ENCODE measurements at regions not wholly inside any gene's neighbourhood (a gene's known extent, or its start where the extent isn't known, plus 50 kb on each side); places are given as distances from the start of the nearest gene placed in this dataset.
"Not testable (repeated sequence)": the region's sequence is repeated elsewhere in the genome, so short reads cannot be mapped to it uniquely, and the experiment has no call there.

DNA sequence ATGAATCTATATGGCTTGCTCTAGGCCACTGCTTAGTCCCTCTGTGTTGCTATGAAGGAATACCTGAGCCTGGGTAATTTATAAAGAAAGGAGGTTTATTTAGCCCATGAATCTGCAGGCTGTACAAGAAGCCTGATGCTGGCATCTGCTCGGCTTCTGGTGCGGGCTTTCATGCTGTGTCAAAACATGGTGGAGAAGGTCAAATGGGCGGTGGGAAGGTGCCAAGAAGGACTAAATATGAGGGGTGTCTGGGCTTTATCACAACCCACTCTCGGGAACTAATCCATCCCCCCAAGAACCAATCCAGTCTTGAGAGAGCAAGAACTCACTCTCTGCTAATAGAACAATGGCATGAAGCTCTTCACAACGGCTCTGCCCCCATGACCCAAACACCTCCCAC, 481.6 kb downstream of the EIPR1 start:
- no peak for DNase-seq (ENCODE audit: low spot score)

DNA sequence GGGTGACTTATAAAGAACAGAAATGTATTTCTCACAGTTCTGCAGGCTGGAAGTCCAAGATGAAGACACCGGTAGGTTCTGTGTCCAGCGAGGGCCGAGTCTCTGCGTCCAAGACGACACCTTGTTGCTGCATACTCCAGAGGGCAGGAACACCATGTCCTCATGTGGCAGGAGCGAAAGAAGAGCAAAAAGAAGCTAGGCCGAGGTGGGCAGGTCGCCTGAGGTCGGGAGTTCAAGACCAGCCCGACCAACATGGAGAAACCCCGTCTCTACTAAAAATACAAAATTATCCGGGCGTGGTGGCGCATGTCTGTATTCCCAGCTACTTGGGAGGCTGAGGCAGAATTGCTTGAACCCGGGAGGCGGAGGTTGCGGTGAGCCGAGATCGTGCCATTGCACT, 483.6 kb downstream of the EIPR1 start:
- not testable (repeated sequence) for DNase-seq (ENCODE audit: low spot score)

DNA sequence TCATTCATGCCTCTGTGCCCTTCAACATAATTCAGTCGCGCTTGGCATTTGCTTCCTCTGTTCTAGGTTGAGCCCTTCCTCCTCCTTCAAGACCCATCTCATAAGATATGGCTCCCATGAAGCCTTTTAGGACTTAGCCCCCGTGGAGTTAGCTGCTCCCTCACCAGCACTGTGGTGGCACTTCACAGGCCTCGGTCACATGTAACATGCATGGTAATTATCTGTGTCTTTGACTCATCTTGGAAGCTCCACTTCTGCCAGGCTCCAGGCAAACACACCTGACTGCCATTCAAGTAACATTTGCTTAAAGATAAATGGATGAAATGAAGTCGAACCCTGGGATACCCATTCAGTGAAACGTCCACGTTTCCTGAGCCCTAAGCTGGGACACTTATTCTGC, 484.7 kb downstream of the EIPR1 start:
- DNase-seq (ENCODE audit: low spot score): no peak

DNA sequence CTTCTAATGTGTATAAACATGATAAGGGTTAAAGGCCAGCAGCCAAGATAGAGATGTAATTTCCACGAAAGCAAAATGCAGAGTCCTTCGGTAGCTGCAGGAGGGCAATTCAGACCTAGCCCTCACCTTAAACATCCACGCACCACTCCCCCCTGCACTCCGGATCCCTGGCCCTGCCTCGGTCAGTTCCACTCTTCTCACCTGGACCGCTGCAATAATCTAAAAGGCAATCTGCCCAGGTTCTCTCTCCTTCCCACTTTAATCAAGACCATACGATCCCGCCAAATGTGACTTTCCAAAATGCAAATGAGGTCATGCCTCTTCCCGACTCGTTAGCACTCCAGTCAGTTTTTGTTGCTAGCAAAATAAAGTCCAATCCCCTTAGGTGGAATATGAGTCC, 485.2 kb downstream of the EIPR1 start:
- DNase-seq (ENCODE audit: low spot score): no peak

DNA sequence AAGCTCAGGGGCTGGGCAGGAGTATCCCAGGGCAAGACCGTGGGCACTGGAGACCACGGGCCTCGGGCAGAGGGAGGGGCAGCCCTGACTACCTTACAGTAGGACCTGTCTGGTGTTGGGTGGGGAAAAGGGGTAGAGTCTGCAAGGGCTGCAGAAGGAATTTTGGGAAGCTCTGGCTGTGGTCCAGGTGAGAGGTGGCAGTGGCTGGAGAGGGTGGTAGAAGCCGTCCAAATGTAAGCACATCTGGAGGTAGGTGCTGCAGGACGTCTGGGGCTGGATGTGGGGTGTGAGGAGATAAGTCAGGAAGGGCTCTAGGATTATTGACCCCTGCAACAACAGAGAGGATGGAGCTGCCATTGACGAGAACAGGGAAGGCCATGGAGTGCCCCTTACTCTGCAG, 486.7 kb downstream of the EIPR1 start:
- no peak for DNase-seq (ENCODE audit: low spot score)

DNA sequence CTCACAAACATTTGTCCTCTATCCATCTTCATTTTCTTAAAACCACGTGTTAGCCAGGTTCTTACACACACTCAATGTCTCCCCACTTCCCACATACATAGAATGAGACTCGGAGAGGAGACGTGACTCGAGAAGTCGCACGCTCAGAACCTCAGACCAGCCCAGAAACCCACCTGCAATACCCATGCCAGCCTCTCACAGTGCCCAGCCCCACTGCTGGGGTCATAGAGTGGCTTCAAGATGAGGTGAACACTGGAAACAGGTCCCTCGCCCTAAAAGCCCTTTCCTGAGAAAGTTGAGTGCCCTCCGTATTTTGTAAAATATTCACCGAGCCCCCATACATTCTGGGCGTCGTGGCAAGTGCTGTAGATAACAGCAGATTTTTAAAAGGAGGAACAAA, 487.4 kb downstream of the EIPR1 start:
- DNase-seq (ENCODE audit: low spot score): no peak

DNA sequence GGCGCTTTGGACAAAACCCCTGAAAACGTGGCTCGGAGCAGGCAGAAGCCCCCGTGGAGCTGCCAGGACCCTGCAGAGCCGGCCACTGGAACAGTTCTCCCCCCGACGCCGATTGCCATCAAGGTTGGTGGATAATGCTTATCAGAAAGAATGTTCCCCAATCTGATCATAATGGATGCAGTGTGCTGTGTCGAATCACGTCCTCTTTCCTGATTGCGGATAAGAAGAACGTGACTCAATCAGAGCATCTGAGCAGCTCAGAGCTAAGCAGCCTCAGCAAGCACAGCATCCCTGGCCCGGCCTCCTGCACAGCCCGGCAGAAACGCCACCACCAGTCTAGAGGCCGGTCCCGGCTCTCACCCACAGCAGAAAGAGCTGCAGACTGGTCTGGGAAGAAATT, 488.0 kb downstream of the EIPR1 start:
- DNase-seq (ENCODE audit: low spot score): no peak

DNA sequence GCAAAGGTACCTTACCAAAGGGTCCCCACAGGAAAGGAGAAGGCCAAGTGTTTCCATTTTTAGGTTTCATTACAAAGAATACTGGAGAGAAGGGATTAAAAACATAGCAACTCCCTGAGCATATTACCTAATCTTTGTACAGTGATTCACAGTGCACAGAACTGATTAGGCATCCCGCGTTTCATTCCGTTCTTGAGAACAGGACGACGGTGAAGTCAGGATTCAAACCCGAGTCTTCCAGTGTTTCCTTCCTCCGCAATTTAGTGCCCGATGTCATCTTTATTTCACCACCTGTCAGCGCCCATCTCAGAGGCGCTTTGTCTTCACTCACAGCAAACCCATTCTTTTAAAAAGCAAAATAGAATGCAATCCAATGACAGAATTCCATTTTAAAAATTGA, 488.5 kb downstream of the EIPR1 start:
- no peak for DNase-seq (ENCODE audit: low spot score)

DNA sequence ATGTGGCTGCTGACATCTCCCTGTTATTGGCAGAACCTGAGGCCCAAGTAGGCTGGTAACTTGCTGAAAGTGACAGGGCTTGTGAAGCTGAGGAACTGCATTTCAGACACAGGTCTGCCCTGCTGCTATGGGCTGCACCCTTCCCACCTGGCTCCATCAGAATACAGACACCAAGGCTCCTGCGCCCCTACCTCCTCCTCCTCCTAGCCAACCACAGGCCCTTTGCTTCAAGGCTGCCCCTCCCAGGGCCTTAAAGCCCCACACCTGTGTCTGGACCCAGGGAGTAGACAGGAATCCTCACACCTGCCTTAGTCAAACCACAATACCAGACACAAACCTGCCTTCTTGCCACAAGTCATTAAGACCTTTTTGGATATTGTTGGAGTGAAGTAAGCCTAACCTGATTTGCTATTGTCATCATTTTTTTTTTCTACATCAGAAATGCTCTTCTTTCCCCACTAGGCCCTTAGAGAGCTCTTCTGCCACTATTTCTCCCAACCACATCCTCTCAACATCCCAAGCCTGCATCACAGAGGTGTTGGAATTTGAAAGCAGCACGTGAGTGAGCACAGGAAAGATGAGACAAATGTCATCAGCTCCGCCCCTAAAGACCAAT, 489.7 kb downstream of the EIPR1 start:
- DNase-seq (ENCODE audit: low spot score): no peak

DNA sequence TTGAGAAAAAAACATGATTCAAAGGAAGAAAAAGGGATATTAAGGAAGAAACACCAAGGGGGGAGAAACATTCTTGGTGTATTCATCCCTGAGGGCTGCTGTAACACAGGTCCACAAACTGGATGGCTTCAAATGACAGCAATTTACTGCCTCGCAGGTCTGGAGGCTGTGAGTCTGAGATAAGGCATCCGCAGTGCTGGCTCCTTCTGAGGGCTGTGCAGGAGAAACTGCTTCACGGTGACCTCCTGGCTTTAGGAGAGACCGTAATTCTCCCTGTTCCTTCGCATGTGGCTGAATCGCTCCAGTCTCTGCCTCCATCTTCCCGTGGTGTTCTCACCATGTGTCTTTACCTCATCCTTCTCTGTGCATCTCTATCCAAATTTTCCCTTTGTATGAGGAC, 490.7 kb downstream of the EIPR1 start:
- no peak for DNase-seq (ENCODE audit: low spot score)

DNA sequence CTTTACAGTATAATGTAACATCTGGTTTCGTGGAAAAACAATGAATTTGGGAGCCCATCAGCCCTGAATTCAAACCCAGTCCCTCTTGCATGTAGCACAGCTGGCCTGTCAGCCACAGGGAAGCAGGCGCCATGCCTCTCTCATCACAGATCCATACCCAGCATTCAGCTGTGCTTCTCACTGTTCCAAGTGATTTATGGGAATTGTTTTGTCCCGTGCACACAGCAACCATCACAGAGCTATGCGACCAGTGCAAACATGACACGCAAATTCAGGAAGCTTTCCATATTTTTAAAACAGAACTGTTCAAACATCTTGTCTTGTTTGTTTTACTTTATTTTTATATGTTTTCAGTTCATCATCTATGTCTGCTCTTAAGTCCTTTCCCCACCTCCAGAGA, 496.1 kb downstream of the EIPR1 start:
- no peak for DNase-seq (ENCODE audit: low spot score)

DNA sequence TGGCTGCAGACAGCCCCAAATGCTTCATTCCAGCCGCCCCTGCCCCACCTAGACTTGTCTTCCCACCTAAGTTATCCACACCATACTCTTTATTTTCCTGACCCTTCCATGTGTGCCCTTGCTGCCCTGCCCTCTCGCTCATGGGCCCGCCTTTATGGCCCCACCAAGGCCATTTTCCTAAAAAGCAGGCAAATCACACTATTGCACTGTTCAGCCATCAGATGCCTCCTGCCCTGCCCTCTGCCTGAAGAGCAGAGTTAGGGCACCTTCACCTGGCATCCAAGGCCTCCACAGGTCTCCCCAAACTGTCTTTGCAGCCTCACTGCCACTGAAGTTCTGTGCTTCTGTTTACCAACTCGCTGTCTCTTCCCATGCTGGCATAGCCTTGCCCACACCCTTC, 496.7 kb downstream of the EIPR1 start:
- DNase-seq (ENCODE audit: low spot score): no peak

DNA sequence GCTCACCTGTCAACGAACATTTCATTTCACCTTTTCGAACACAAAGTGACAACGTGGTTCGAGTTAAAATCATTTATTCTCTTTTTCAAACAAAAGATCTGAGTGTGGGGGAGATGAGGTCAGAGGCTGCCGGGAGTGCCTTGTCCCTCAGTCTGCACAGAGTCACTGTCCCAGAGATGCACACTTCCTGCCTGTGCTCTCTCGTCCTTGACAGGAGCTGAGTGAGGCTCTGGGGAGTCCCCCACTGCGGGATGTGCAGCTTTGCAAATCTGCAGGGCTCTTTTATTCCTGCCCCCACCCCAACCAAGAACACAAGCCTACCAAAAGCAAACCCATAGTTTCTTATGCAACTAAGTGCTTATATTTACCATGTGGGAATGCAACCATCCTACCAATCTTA, 497.8 kb downstream of the EIPR1 start:
- DNase-seq (ENCODE audit: low spot score): no peak

DNA sequence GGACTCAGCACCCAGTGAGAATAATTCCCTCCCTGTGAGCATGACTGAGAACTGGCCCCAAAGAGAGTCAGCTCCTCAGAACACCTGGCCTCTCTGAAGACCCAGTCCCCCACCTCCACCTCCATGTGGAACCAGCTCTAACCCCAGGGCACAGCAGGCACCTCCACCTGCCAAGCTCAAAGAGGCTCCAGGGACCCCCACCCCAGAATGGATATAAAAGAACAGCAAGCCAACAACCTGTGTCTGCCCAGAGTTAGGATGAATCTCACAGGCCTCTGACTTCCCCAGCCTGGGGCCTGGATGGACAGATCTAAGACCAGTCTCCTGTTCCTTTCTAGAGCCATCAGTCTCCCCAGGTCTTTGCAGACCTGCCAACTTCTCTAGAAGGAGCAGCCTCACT, 498.5 kb downstream of the EIPR1 start:
- DNase-seq (ENCODE audit: low spot score): no peak

DNA sequence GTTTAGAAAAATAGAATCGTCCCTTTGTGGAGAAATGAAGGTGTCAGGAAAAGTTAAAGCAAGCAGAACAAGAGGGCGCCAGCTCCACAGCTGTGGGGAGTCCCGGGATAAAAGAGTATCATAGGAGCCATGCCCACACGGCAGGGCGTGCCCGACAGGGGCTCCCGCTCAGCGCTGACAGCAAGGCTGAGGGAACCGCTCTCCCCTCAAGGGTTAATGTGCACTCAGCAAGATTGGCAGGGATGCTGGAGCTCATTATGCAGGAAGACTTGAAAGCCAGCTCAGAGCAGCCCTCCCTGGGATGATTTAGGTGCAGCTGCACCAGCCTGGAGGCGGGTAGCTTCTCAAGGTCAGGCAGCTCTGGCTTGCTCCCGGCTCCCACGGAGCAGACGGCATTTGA, 500.2 kb downstream of the EIPR1 start:
- DNase-seq (ENCODE audit: low spot score): no peak

DNA sequence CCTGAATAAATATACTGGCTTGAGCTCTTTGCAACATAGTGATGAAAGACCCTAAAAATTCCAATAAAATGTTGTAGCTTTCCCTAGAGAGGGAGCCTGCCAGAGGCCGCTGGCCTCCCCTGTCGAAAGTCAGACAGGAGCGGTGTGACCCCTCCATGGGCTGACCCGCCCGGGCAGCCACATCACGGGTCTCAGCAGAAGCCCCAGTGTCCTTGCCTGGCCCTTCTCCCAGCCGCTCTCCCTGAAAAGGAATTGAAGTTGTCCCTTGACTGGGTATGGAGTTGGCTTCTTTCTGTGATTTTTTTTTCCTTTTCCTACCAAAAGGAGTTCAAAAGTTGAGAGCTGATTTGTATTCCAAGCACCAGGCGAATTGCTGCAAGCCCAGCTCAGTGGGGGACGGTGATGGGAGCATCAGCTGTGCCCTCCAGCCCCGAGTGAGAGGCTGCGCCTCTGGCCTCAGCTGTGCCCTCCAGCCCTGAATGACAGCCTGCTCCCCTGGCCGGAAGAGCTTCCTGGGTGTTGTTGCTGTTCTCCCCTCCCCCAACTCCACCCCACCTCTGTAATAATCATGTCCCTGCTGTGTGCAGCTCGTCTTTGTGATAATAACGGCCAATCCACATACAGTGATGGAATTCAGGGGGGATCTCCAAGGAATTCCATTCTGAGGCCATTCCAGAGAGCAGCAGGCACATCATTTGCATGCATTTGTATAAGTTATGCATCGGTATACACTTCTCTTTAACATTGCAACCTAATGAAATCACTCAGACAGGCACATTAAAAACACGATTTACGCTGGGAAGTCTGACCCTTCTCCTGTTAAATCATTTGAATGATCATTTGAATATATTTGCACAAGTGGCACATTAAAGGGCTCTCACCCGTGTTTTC, 501.0 kb downstream of the EIPR1 start:
- DNase-seq (ENCODE audit: low spot score): no peak

DNA sequence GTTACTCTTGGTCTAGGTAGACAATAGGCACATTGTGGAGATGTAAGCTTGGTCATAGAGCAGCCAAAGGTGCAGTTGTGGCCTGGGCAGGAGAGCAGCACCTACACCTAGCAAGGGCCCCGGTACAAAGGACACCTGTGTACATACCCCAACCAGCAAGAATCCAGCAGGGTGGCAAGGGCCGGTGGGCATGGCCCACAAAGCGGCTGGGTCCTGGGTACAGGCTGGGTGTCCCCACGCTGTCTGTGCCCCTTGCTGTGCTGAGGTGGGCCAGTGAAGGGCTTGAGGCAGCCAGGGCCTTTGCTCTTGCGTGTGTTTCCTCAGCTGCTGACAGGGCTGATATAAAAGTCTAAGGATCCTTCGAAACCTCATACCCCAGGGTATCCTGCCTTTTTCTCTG, 501.8 kb downstream of the EIPR1 start:
- no peak for DNase-seq (ENCODE audit: low spot score)

DNA sequence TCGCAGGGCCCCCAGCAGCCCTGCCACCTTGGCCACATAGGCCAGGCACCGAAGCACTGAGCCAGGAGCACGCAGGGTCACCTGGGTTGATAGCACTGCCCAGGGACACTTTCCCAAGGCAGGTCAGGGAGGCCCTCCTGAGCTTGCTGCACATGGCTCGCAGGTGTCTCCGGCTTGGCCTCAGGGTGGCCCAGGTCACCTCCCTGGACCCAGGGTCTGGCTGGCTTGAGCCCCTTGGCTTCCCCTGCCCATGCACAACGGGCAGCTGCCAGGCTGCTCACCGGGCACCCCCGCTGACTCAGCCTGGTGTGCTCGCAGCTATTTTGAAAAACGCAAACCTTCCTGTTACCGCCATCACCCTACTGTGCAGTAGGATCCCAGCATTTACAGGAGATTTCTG, 502.3 kb downstream of the EIPR1 start:
- DNase-seq (ENCODE audit: low spot score): no peak

DNA sequence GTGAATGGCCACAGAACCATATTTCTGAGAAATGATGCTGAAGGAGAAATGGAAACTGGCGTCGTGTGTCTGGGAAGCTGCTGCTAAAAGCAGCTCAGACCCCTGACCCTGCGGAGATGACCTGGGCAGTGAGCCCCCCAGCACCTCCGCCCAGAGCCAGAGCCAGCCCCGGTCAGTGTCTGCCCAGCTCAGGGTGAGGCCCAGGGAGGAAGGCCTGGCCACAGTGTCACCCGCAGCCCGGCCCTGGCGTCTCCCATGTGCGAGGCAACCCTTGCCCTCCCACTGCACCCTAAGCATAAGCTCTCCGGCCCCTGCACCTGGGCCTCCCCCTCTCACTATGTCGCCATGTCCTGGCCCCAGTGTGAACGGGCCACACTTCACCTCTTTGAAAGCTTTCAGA, 502.8 kb downstream of the EIPR1 start:
- no peak for DNase-seq (ENCODE audit: low spot score)

DNA sequence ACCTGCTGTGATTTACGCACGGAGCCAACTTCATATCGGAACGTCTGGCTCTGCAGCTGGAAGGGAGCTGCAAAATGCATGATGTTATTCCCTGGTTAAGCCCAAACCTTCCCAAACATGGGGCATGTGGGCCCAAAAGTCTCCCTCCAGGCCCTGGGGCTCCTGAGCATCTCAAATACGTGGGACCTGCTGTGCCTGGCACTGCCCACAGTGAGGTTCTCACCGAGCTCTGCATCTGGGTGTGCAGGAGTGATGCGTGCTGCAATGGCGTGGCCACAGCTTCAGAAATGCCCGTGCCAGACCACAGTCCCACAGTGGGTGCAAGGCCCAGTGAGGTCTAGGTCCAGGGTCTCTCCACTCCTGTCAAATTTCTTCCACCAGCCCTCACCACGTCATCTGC, 503.3 kb downstream of the EIPR1 start:
- no peak for DNase-seq (ENCODE audit: low spot score)

DNA sequence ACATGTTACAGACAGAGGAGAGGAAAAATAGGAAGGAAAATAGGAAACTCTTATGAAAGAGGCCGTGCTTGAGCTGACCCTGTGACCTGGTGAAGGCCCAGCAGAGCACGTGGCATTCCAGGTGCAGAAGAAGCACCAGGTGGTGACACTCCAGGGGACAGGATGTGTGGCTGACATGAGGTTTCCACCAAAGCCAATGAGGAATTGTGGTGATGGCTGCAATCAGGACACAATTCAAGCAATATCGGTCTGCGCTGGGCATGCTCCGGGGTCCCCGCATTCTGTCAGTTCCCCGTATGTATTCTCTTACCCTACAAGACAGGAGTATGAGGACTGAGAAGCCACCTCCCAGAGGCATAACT, 504.2 kb downstream of the EIPR1 start:
- no peak for DNase-seq (ENCODE audit: low spot score)

DNA sequence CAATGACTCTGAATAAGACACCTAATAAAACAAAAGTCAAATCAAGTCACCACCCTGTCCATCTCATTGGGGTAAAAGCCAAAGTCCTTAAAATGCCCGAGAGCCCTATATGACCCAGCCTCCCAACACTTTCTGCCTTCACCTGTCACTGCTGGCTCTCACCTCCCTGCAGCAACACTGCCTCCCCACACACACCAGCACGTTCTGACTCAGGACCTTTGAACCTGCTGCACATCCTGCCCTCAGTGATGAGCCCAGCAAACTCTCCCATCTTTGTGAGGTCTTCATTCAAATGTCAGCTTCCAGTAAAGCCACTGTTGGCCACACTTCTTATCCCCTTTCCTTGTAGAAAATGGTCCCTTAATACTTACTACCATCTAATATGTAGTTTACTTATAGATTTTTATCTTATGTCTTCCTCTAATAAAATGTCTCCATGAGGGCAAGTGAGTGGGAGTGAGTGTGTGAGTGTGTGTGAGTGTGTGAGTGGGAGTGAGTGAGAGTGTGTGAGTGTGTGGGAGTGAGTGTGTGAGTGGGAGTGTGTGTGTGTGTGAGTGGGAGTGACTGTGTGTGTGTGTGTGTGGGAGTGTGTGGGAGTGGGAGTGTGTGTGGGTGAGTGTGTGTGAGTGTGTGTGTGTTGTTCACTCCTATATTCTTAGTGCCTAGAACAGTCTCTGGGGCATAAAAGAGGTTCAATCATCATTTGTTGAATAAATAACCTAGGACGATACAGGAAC, 504.7 kb downstream of the EIPR1 start:
- no peak for DNase-seq (ENCODE audit: low spot score)

DNA sequence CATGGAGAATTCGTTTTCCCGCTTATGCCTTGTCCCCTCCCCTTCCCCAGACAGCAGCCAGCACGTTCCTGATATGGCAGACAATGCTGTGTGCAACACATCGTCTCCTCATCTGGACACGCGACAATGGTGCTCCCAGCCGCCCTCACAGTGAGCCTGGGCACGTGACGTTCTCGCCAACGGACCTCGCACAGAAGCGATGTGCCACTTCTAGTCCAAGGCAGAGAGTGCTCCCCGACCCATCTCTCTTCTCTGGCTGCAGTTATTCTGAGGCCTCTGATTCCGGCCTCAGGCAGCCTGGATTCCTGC, 505.4 kb downstream of the EIPR1 start:
- DNase-seq (ENCODE audit: low spot score): no peak
